Left renal pelvis (tissue), 4 donors: ENCODE measurements at regions not wholly inside any gene's neighbourhood (a gene's known extent, or its start where the extent isn't known, plus 50 kb on each side); places are given as distances from the start of the nearest gene placed in this dataset.

ENCODE experiments used
- DNase-seq, 4 donors: peaks; one replicate each; pipeline ENCODE4 v3.0.0-alpha.2; 2013; ENCODE audit warnings: low read depth in 4 of 4, low spot score in 3 of 4

- DNase-seq: no peak
Measured at GRCh38 chr6:208364-208763, 83.9 kb upstream of the DUSP22 start.

GRCh38 chr6:208938-209337, 83.3 kb upstream of the DUSP22 start:
- DNase-seq: no peak

- no peak for DNase-seq
Measured at GRCh38 chr6:209432-210103, 82.7 kb upstream of the DUSP22 start.

- DNase-seq: no peak
Measured at GRCh38 chr6:210104-210456, 82.2 kb upstream of the DUSP22 start.

GRCh38 chr6:210778-211374, 81.4 kb upstream of the DUSP22 start:
- no peak for DNase-seq

- DNase-seq: no peak
Measured at GRCh38 chr6:211871-212497, 80.3 kb upstream of the DUSP22 start.

- no peak for DNase-seq
Measured at GRCh38 chr6:213284-213683, 79.0 kb upstream of the DUSP22 start.

GRCh38 chr6:214428-214827, 77.9 kb upstream of the DUSP22 start:
- no peak for DNase-seq

GRCh38 chr6:215335-216034, 76.8 kb upstream of the DUSP22 start:
- DNase-seq: no peak

- DNase-seq: no peak
Measured at GRCh38 chr6:217048-217659, 75.1 kb upstream of the DUSP22 start.

GRCh38 chr6:218153-219018, 73.9 kb upstream of the DUSP22 start:
- no peak for DNase-seq

- DNase-seq: no peak
Measured at GRCh38 chr6:219019-219570, 73.2 kb upstream of the DUSP22 start.

GRCh38 chr6:219641-220198, 72.6 kb upstream of the DUSP22 start:
- no peak for DNase-seq

GRCh38 chr6:220312-220711, 72.0 kb upstream of the DUSP22 start:
- DNase-seq: no peak

- DNase-seq: no peak
Measured at GRCh38 chr6:220721-221475, 71.4 kb upstream of the DUSP22 start.

GRCh38 chr6:221531-222349, 70.5 kb upstream of the DUSP22 start:
- DNase-seq: no peak

GRCh38 chr6:222468-222867, 69.8 kb upstream of the DUSP22 start:
- DNase-seq: no peak

GRCh38 chr6:223136-223535, 69.2 kb upstream of the DUSP22 start:
- no peak for DNase-seq
